ENCODE measurements at regions not wholly inside any gene's neighbourhood (a gene's known extent, or its start where the extent isn't known, plus 50 kb on each side); places are given as distances from the start of the nearest gene placed in this dataset.
"Not testable (repeated sequence)": the region's sequence is repeated elsewhere in the genome, so short reads cannot be mapped to it uniquely, and the experiment has no call there.

DNA sequence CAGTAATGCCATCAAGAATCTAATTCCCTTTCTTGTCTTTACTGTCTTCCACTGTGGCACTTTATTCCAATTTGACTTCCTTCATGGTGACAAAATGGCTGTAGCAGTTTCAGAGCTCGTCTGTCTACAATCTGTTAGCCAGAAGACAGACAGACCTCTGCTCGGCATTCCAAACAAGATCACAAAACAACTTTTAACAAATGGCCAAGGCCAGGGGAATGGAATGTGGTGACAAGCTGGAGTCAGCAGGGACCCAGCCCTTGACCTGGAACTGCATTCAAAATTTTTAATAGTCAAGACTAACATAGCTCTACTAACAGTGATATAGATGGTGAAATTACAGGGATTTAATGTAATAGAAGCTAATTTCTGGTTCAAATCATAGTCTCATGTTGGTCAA, 637.2 kb downstream of the ETS1 start:
- TF ChIP-seq CTCF (IDR thresholded peaks at IDR 0.05; ENCODE audit: extremely low read depth, missing control alignments): no peak
- no peak for DNase-seq (ENCODE audit: low spot score)

DNA sequence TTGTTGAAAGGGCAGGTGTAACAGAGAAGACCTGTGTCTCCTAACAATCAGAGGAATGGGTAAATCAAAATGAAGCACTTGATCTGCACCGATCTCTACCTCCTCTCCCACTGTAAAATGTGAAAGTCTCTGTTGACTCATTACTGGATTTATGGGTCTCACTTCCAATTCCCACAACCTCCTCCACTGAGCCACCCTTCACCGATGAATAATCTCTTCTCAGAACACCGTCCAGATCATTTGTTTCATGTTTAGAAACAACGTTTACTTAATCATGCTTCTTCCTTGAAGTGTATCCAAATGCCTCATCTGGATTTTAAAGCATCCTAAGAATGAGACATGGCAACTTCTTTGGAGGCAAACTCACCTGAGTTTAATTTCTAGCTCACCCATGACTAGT, 643.6 kb downstream of the ETS1 start:
- no peak for DNase-seq (ENCODE audit: low spot score)

DNA sequence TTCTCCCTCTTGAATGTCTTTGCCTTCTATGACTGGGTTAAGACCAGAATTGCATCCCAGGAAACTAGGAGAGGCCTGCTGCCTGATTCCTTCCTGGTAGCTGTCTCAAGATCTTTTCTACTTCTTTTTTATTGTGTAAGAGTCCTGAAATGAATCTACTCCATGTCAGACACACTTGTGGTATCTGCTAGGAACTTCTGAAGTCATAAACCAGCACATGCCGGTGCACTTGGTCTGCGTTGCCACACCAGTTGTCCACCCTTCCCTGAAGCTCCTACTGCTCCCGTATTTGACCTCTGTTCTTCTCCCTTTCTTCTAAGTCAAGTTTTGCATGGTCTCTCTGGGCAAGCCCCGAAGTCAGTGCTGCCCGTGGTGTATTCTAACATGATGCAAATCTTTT, 644.2 kb downstream of the ETS1 start:
- no peak for DNase-seq (ENCODE audit: low spot score)
- TF ChIP-seq CTCF (IDR thresholded peaks at IDR 0.05; ENCODE audit: extremely low read depth, missing control alignments): no peak

More for the DNA sequence above, 643.6 kb downstream of the ETS1 start:
- TF ChIP-seq CTCF (IDR thresholded peaks at IDR 0.05; ENCODE audit: extremely low read depth, missing control alignments): no peak

GRCh38 chr11:127941554-127941953, 645.8 kb downstream of the ETS1 start:
- not testable (repeated sequence) for DNase-seq (ENCODE audit: low spot score)

DNA sequence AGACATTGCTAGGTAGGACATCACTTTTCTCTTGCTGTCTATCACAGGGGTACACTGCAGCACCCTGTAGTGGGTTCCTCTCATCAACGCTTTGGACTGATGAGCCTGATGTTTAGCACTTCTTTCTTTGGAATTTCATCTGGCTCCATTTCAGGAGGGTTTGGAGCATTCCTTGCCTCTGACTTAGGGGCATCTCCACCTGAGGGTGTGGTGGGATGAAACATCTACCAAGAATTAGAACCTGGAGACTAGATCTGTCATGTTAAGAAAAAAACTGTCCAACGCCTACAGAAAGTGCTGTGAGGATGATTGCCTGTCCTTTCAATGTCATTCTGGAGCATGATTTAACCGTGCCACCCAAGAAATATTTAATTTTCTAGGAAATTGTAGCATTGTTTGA, 648.4 kb downstream of the ETS1 start:
- no peak for DNase-seq (ENCODE audit: low spot score)
- no peak for TF ChIP-seq CTCF (IDR thresholded peaks at IDR 0.05; ENCODE audit: extremely low read depth, missing control alignments)

- TF ChIP-seq CTCF (IDR thresholded peaks at IDR 0.05; ENCODE audit: extremely low read depth, missing control alignments): no peak
- DNase-seq (ENCODE audit: low spot score): no peak
Measured at GRCh38 chr11:127935081-127935480, 652.3 kb downstream of the ETS1 start.

- not testable (repeated sequence) for DNase-seq (ENCODE audit: low spot score)
Measured at GRCh38 chr11:127933961-127934360, 653.4 kb downstream of the ETS1 start.

DNA sequence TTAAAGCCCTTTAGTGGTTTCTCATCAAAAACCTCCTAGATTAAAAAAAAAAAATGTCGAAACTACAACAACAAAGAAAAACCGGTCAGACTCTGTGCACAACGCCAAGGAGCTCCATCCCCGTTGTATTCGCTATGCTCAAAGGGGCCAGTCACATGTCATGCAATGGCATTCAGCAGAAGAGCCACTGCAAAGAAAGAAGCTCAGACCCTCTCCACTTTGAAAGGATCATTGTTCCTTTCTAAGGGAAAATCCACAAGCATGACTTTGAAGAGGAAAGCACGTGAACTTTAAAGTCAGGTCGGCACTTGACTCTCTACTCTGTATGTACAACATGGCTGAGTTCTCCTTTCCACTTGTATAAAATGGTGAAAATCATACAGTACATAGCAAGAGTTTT, 655.6 kb downstream of the ETS1 start:
- no peak for TF ChIP-seq CTCF (IDR thresholded peaks at IDR 0.05; ENCODE audit: extremely low read depth, missing control alignments)
- DNase-seq (ENCODE audit: low spot score): no peak

GRCh38 chr11:127926721-127927120, 660.6 kb downstream of the ETS1 start:
- DNase-seq (ENCODE audit: low spot score): no peak
- no peak for TF ChIP-seq CTCF (IDR thresholded peaks at IDR 0.05; ENCODE audit: extremely low read depth, missing control alignments)

Data from GM20000 (cell line).